Peyer's patch (tissue), 4 donors: ENCODE measurements at regions not wholly inside any gene's neighbourhood (a gene's known extent, or its start where the extent isn't known, plus 50 kb on each side); places are given as distances from the start of the nearest gene placed in this dataset.

Source experiments
- CTCF ChIP-seq, 6 experiments: fragments of 450-650 bp in 4 of 6; fragments of 200-600 bp in 2 of 6; sonication (generic) in 1 of 6; IDR thresholded peaks; one replicate each; pipeline ENCODE4 v1.5.1; 2017 to 2019; ENCODE audit warnings: antibody characterized with exemption in 6 of 6, mild to moderate bottlenecking in 3 of 6, moderate library complexity in 1 of 6
- POLR2A ChIP-seq, 2 donors: fragments of 450-650 bp; IDR thresholded peaks; one replicate each; pipeline ENCODE4 v1.5.1; 2017; ENCODE audit warnings: antibody characterized with exemption in 2 of 2, mild to moderate bottlenecking in 2 of 2, moderate library complexity in 2 of 2

GRCh38 chr7:95694334-95694733, 78.0 kb upstream of the DYNC1I1 start:
- TF ChIP-seq CTCF (IDR thresholded peaks at IDR 0.05) (no peak), POLR2A (IDR thresholded peaks at IDR 0.05) (no peak)
